ENCODE measurements at regions not wholly inside any gene's neighbourhood (a gene's known extent, or its start where the extent isn't known, plus 50 kb on each side); places are given as distances from the start of the nearest gene placed in this dataset.

DNA sequence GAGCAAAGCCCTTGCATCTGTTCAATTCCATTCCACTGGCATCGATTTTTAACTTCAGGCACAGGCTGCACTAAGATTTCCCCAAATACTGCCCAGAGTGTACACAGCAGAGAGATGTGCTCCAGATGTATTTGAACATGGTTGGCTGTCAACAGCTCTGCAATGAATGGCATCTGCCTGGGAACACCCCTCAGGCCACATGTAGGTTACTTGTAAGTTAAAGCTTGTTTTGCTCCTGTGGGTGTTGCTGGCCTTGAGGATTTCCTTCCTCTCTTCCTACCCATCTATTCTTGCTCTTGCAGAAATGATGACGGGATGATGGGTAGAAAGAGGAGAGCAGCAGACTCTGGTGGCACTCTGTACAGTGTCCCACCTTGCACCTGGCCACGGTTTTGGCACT, 69.3 kb upstream of the HELT start:
- no peak for TF ChIP-seq EZH2 (IDR thresholded peaks at IDR 0.05; ENCODE audit: borderline replicate concordance, control insufficient read depth, low read depth, low read length)
- TF ChIP-seq CEBPB (IDR thresholded peaks at IDR 0.05; ENCODE audit: borderline replicate concordance in 1 of 2, low read depth in 2 of 2, low read length in 2 of 2) = no peak
- TF ChIP-seq E4F1 (IDR thresholded peaks at IDR 0.05; ENCODE audit: borderline replicate concordance, partially characterized antibody) = no peak
- no peak for TF ChIP-seq CHD2 (IDR thresholded peaks at IDR 0.05; ENCODE audit: borderline replicate concordance, low read depth, low read length)
- TF ChIP-seq RAD21 (IDR thresholded peaks at IDR 0.05; ENCODE audit: insufficient read depth, low read depth, low read length) = no peak
- TF ChIP-seq PKNOX1 (IDR thresholded peaks at IDR 0.05) = no peak
- TF ChIP-seq YY1 (IDR thresholded peaks at IDR 0.05; ENCODE audit: low read depth, low read length) = no peak
- TF ChIP-seq ZNF274 (IDR thresholded peaks at IDR 0.05; ENCODE audit: insufficient read depth, insufficient read length) = no peak
- TF ChIP-seq SUZ12 (IDR thresholded peaks at IDR 0.05; ENCODE audit: unreplicated experiment) = no peak
